ENCODE measurements at regions not wholly inside any gene's neighbourhood (a gene's known extent, or its start where the extent isn't known, plus 50 kb on each side); places are given as distances from the start of the nearest gene placed in this dataset.

DNA sequence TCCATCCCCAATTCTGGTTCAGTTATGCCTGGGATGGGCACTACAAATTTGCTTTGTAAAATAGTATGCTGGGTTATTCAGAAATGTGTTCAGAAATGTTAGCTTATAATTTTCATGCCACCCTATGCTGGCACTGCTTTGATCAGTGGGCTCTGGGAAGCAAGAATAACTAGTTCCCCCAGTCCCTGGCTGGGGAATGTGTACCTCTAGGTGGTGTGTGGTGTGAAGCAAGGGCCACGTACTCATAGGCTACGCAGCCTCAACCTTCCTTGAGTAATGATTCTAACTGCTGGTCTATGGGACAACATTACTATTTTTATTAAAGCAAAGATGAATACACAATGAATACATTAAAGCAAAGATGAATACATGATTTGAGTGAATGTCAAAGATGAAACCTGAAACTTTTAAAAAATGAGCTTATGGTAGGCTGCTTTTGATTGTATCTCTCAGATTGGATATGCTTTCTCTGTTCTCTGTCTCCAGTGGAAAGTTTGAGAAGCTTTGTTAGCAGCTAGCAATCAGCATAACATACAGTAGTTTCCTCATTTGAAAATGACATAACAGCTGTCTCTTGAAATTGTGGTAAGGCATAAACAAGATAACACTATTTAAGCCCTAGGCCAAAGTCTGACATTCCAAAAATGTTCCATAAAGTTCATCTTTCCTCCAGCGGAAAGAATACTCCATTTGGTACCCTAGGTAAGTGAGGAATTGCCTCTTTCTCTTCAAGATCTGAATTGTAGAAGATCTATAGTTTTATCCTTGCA is 174.7 kb upstream of the NFIB start:
- no peak for TF ChIP-seq CTCF (IDR thresholded peaks at IDR 0.05)
- no peak for TF ChIP-seq POLR2AphosphoS5 (IDR thresholded peaks at IDR 0.05)
- no peak for TF ChIP-seq POLR2A (IDR thresholded peaks at IDR 0.05)
